22Rv1 (cell line): ENCODE measurements at regions not wholly inside any gene's neighbourhood (a gene's known extent, or its start where the extent isn't known, plus 50 kb on each side); places are given as distances from the start of the nearest gene placed in this dataset.

ENCODE experiments used
- ZFX ChIP-seq: fragments of 450-650 bp; IDR thresholded peaks from 2 replicates; pipeline ENCODE4 v1.6.1; 2017; ENCODE audit warnings: antibody characterized with exemption, borderline replicate concordance
- TF ChIP-seq, protein P1 (sequence below): fragments of 450-650 bp; IDR thresholded peaks from 2 replicates; pipeline ENCODE4 v1.5.1; 2017; ENCODE audit warnings: mild to moderate bottlenecking

GRCh38 chr2:186254759-186255158 lies 231.3 kb upstream of the ZC3H15 start:
- TF ChIP-seq, protein P1, sequence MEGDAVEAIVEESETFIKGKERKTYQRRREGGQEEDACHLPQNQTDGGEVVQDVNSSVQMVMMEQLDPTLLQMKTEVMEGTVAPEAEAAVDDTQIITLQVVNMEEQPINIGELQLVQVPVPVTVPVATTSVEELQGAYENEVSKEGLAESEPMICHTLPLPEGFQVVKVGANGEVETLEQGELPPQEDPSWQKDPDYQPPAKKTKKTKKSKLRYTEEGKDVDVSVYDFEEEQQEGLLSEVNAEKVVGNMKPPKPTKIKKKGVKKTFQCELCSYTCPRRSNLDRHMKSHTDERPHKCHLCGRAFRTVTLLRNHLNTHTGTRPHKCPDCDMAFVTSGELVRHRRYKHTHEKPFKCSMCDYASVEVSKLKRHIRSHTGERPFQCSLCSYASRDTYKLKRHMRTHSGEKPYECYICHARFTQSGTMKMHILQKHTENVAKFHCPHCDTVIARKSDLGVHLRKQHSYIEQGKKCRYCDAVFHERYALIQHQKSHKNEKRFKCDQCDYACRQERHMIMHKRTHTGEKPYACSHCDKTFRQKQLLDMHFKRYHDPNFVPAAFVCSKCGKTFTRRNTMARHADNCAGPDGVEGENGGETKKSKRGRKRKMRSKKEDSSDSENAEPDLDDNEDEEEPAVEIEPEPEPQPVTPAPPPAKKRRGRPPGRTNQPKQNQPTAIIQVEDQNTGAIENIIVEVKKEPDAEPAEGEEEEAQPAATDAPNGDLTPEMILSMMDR: no peak
- TF ChIP-seq ZFX: no peak
